IMR-90 (cell line): ENCODE measurements at regions not wholly inside any gene's neighbourhood (a gene's known extent, or its start where the extent isn't known, plus 50 kb on each side); places are given as distances from the start of the nearest gene placed in this dataset.

Source experiments
- ATAC-seq: fragments of 200-7000 bp; cut with Tn5 transposase; 2 replicates; pipeline ENCODE4 v1.9.1; 2020; ENCODE audit warnings: low read depth, mild to moderate bottlenecking, moderate library complexity
- BruUV-seq: library from RNA; stranded (reverse); fragments of 400-500 nt; replicated peaks from 2 replicates; lab custom pipeline; 2021; lab: Mats Ljungman, UMichigan
- CTCF ChIA-PET: fragments of 300-600 bp; formaldehyde crosslinking; extraction: SDS; loops from one replicate; lab custom pipeline; 2021; ENCODE audit warnings: antibody characterized with exemption; lab: Yijun Ruan, JAX
- POLR2A ChIA-PET: fragments of 300-600 bp; sonication (Branson Sonifier 250); formaldehyde crosslinking; loops from one replicate; lab custom pipeline; 2022; ENCODE audit warnings: antibody characterized with exemption; ENCODE audit not compliant: unreplicated experiment; lab: Charles Lee
- DNase-seq: peaks from one replicate; pipeline ENCODE4 v3.0.0; 2013
- H2AFZ ChIP-seq: replicated peaks from 2 replicates; pipeline ENCODE3; 2013; ENCODE audit warnings: low read length, mild to moderate bottlenecking; ENCODE audit not compliant: poor library complexity
- H2AK5ac ChIP-seq: 2 replicates; pipeline ENCODE4 v1.6.1; 2013; ENCODE audit warnings: low read depth, low read length, inconsistent platforms
- H2AK9ac ChIP-seq: replicated peaks from 2 replicates; pipeline ENCODE3; 2013; ENCODE audit warnings: mild to moderate bottlenecking, low read depth, low read length, moderate library complexity; ENCODE audit not compliant: poor library complexity
- H2BK120ac ChIP-seq: 2 replicates; pipeline ENCODE4 v1.6.1; 2013; ENCODE audit warnings: low read depth, low read length, inconsistent platforms
- H2BK15ac ChIP-seq: 3 replicates; pipeline ENCODE4 v1.6.1; 2013; ENCODE audit warnings: low read depth, low read length, inconsistent platforms
- H2BK20ac ChIP-seq: 2 replicates; pipeline ENCODE4 v1.6.1; 2013; ENCODE audit warnings: low read depth, mild to moderate bottlenecking, inconsistent platforms, low read length, moderate library complexity
- H2BK5ac ChIP-seq: 2 replicates; pipeline ENCODE4 v1.6.1; 2013; ENCODE audit warnings: mild to moderate bottlenecking, low read depth, low read length, inconsistent platforms; ENCODE audit not compliant: poor library complexity, severe bottlenecking
- H3K14ac ChIP-seq: replicated peaks from 2 replicates; pipeline ENCODE4 v1.6.1; 2013; ENCODE audit warnings: low read depth, low read length, inconsistent platforms
- H3K18ac ChIP-seq: 2 replicates; pipeline ENCODE4 v1.6.1; 2013; ENCODE audit warnings: low read depth, low read length, control low read depth
- H3K23ac ChIP-seq: 2 replicates; pipeline ENCODE4 v1.6.1; 2013; ENCODE audit warnings: low read depth, low read length, inconsistent platforms
- H3K27ac ChIP-seq: 2 replicates; pipeline ENCODE4 v1.5.1; 2013; ENCODE audit warnings: mild to moderate bottlenecking, control low read depth, low read length; ENCODE audit not compliant: insufficient read depth
- H3K27me3 ChIP-seq: 2 replicates; pipeline ENCODE4 v1.6.1; 2013; ENCODE audit warnings: low read length; ENCODE audit not compliant: control insufficient read depth, insufficient read depth
- H3K36me3 ChIP-seq: 2 replicates; pipeline ENCODE4 v1.6.1; 2013; ENCODE audit warnings: low read length, mixed read lengths; ENCODE audit not compliant: control insufficient read depth, insufficient read depth
- H3K4ac ChIP-seq: 2 replicates; pipeline ENCODE4 v1.6.1; 2013; ENCODE audit warnings: low read depth, low read length, inconsistent platforms
- H3K4me1 ChIP-seq: 2 replicates; pipeline ENCODE4 v1.6.1; 2013; ENCODE audit warnings: low read length, mixed read lengths; ENCODE audit not compliant: control insufficient read depth, insufficient read depth
- H3K4me2 ChIP-seq: 2 replicates; pipeline ENCODE4 v1.6.1; 2013; ENCODE audit warnings: low read depth, mild to moderate bottlenecking, control low read depth, low read length, moderate library complexity
- H3K4me3 ChIP-seq: 2 replicates; pipeline ENCODE4 v1.5.1; 2013; ENCODE audit warnings: low read depth, mild to moderate bottlenecking, control low read depth, low read length, moderate library complexity; ENCODE audit not compliant: insufficient read depth
- H3K56ac ChIP-seq: 2 replicates; pipeline ENCODE4 v1.6.1; 2013; ENCODE audit warnings: low read length, inconsistent platforms; ENCODE audit not compliant: insufficient read depth; ENCODE audit errors: extremely low read depth
- H3K79me1 ChIP-seq, 2 experiments: 2 replicates each; pipeline ENCODE4 v1.6.1; 2013; ENCODE audit warnings: low read length in 2 of 2, inconsistent platforms in 1 of 2, low read depth in 1 of 2
- H3K9ac ChIP-seq: 2 replicates; pipeline ENCODE4 v1.6.1; 2013; ENCODE audit warnings: low read depth, low read length, control low read depth
- H3K9me1 ChIP-seq: 2 replicates; pipeline ENCODE4 v1.6.1; 2013; ENCODE audit warnings: low read length, inconsistent platforms; ENCODE audit not compliant: insufficient read depth
- H3K9me3 ChIP-seq: 2 replicates; pipeline ENCODE4 v1.6.1; 2013; ENCODE audit warnings: low read length; ENCODE audit not compliant: control insufficient read depth, insufficient read depth
- H4K20me1 ChIP-seq: 2 replicates; pipeline ENCODE4 v1.6.1; 2013; ENCODE audit warnings: low read length, inconsistent platforms; ENCODE audit not compliant: insufficient read depth
- H4K5ac ChIP-seq: 2 replicates; pipeline ENCODE4 v1.6.1; 2013; ENCODE audit warnings: mild to moderate bottlenecking, low read depth, low read length, control low read depth
- H4K8ac ChIP-seq, 2 experiments: 2 replicates each; pipeline ENCODE4 v1.6.1; 2013; ENCODE audit warnings: low read depth in 2 of 2, low read length in 2 of 2, control low read depth in 1 of 2, inconsistent platforms in 1 of 2
- H4K91ac ChIP-seq: 2 replicates; pipeline ENCODE4 v1.6.1; 2013; ENCODE audit warnings: low read depth, low read length, inconsistent platforms; ENCODE audit not compliant: insufficient read depth
- BHLHE40 ChIP-seq: fragments of 150-350 bp; IDR thresholded peaks from 2 replicates; pipeline ENCODE4 v1.6.1; 2016; ENCODE audit warnings: mild to moderate bottlenecking, low read depth, low read length
- CHD1 ChIP-seq: IDR thresholded peaks from 2 replicates; pipeline ENCODE4 v1.6.1; 2012; ENCODE audit warnings: low read depth, low read length, improper control_type of control experiment
- CTCF ChIP-seq: conservative IDR thresholded peaks from 2 replicates; pipeline ENCODE4 v1.5.1; 2012; ENCODE audit warnings: mild to moderate bottlenecking, low read depth, low read length, improper control_type of control experiment
- MAFK ChIP-seq: IDR thresholded peaks from 2 replicates; pipeline ENCODE4 v1.6.1; 2012; ENCODE audit warnings: low read depth, low read length, improper control_type of control experiment
- MXI1 ChIP-seq: IDR thresholded peaks from 2 replicates; pipeline ENCODE4 v1.6.1; 2012; ENCODE audit warnings: low read depth, mild to moderate bottlenecking, low read length, moderate library complexity, borderline replicate concordance
- NFE2L2 ChIP-seq: fragments of 150-350 bp; IDR thresholded peaks from 2 replicates; pipeline ENCODE4 v1.6.1; 2016; ENCODE audit warnings: low read depth, mild to moderate bottlenecking, low read length
- POLR2A ChIP-seq: IDR thresholded peaks from 2 replicates; pipeline ENCODE4 v1.6.1; 2012; ENCODE audit warnings: mild to moderate bottlenecking, low read depth, low read length
- RFX5 ChIP-seq: IDR thresholded peaks from 2 replicates; pipeline ENCODE4 v1.8.0; 2012; ENCODE audit warnings: low read depth, mild to moderate bottlenecking, low read length, moderate library complexity
- USF2 ChIP-seq: fragments of 150-350 bp; IDR thresholded peaks from 2 replicates; pipeline ENCODE4 v1.6.1; 2017; ENCODE audit warnings: mild to moderate bottlenecking, antibody characterized with exemption, low read length, low read depth
- WGBS, 2 experiments: methylation state at CpG; one replicate each; pipeline versions ENCODE4 v1.1.5 to v1.1.7; 2013; ENCODE audit warnings: missing lambda C conversion rate in 2 of 2; ENCODE audit not compliant: insufficient read length in 1 of 2; ENCODE audit errors: extremely low coverage in 2 of 2; 5-methylcytosine and 5-hydroxymethylcytosine counted together
- dilution Hi-C: fragments of 300-500 bp; cut with HindIII; formaldehyde crosslinking; loops from one replicate; pipeline ENCODE4 v1.14.3; 2018; ENCODE audit warnings: low sequenced_read_pairs; ENCODE audit not compliant: unreplicated experiment
- in situ Hi-C: fragments of 300-500 bp; cut with MboI; formaldehyde crosslinking; loops from 3 replicates; pipeline ENCODE4 v1.14.3; 2019; ENCODE audit warnings: low sequenced_read_pairs, inconsistent platforms, mixed read lengths
- intact Hi-C: fragments of 100-400 bp; cut with micrococcal nuclease; formaldehyde crosslinking; loops from 2 replicates; pipeline ENCODE4 v1.10.0; 2022

GRCh38 chr6:106849676-106850332, 124.7 kb downstream of the CD24 start:
- intact Hi-C loops: no loop called here
- Histone ChIP-seq H3K9me3 (no peaks in the 10 kb centered on the region; the same call in 1 of the 2 replicates), H3K9me1 (no peaks in the 10 kb centered on the region), H3K4me1 (no peaks in the 10 kb centered on the region), H3K27me3 (peaks cover 1% of the 10 kb centered on the region; the same call in 1 of the 2 replicates), H3K4me3 (no peak overlapping the region), H3K9ac (no peak overlapping the region), H2BK15ac (no peak overlapping the region), H2AFZ (no peak overlapping the region), H3K36me3 (no peaks in the 10 kb centered on the region), H2BK20ac (no peak overlapping the region), H3K14ac (no peak overlapping the region), H3K18ac (no peak overlapping the region), H3K79me1 (no peaks in the 10 kb centered on the region), H4K8ac (no peak overlapping the region), H3K27ac (no peak overlapping the region), H3K56ac (no peak overlapping the region), H4K5ac (no peak overlapping the region), H2AK9ac (no peak overlapping the region), H4K20me1 (no peaks in the 10 kb centered on the region), H2BK120ac (no peak overlapping the region), H3K23ac (no peak overlapping the region), H3K4ac (no peak overlapping the region), H2BK5ac (no peak overlapping the region), H3K4me2 (no peak overlapping the region), H2AK5ac (no peak overlapping the region), H4K91ac (no peak overlapping the region)
- DNase-seq (no peak), ATAC-seq (no peak)
- no TSS peak for BruUV-seq
- ChIA-PET CTCF (no interaction called here), POLR2A (no interaction called here)
- WGBS, 2 experiments: 64% methylated on average over 3 of the region's 6 CpGs; no CpG with 5 or more reads in 1 of the 2 experiments
- dilution Hi-C loops: no loop called here
- TF ChIP-seq MAFK (no peak), POLR2A (no peak), CHD1 (no peak), RFX5 (no peak), BHLHE40 (no peak), MXI1 (no peak), CTCF (no peak), NFE2L2 (no peak), USF2 (no peak)
- in situ Hi-C loops: no loop called here
